ENCODE measurements at regions not wholly inside any gene's neighbourhood (a gene's known extent, or its start where the extent isn't known, plus 50 kb on each side); places are given as distances from the start of the nearest gene placed in this dataset.

- no peak for TF ChIP-seq CTCF (IDR thresholded peaks at IDR 0.05; ENCODE audit: insufficient read depth, low read length)
- TF ChIP-seq POLR2AphosphoS5 (IDR thresholded peaks at IDR 0.05; ENCODE audit: low read depth) = no peak
- no peak for TF ChIP-seq REST (IDR thresholded peaks at IDR 0.05; ENCODE audit: insufficient replicate concordance, low read depth)
Measured at GRCh38 chr17:70891306-70891705, 722.0 kb downstream of the KCNJ2 start.

All from HL-60 (cell line).